Glomerular visceral epithelial cell (primary cell): ENCODE measurements at regions not wholly inside any gene's neighbourhood (a gene's known extent, or its start where the extent isn't known, plus 50 kb on each side); places are given as distances from the start of the nearest gene placed in this dataset.

Experiments
- DNase-seq: peaks from one replicate; pipeline ENCODE4 v3.0.0-alpha.2; 2016; ENCODE audit errors: extremely low spot score

- no peak for DNase-seq
These were observed 235.1 kb downstream of the UQCRFS1 start for GRCh38 chr19:28977826-28978225.

DNA sequence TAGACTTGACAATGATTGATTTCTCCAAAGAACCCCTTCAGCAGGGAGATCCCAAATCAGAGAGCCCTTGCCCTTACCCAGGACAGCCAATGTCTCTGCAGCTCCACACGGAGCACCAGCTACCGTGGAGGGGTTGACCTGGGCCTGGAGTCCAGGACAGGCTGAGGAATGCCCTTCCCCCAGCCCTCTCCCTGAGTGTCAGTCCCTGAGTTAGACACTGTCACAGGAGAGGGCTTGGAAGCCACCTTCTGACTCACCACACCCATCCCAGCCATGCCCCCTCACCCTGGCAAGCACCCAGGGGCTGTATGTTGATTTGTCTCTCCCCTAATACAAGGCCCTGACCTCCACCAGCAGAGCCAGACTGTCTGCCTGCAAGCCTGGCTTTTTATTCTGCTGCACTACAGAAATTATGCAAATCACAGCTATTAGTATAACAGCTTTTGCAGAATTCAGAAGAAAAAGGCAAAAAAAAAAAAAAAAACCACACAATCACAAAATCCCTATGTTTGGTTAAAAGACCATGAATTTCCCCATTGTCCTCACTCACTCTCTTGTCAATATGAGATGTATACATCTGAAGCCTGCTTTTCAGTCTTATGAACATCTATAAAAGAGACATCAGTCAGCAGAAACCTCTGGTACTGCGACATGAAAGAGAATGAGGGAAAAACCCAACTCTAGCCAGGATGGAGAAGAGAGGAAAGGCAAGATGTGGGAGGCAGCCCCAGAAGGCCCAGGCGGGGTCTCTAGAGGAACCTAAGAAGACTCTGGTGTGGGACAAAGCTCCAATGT is 240.7 kb downstream of the UQCRFS1 start:
- DNase-seq: no peak

GRCh38 chr19:28971513-28971912 is 241.4 kb downstream of the UQCRFS1 start:
- DNase-seq: no peak

DNA sequence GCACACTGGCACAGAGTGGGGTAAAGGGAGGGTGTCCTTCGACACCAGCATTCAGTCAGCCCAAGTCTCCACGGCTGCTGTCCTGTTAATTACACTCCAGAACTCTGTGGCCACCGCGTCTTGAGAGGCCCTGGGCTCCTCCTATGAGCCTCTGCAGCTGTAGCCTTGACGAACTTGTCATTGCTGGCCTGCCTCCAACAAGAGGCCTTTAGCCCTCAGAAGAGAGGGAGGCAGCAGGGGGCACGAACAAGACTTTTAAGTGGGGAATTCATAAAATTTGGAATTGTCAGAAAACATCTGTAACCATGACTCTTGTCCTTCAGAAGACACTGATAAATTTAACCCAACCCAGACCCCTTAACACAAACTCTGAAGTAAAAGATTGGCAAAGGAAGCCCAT is 241.9 kb downstream of the UQCRFS1 start:
- DNase-seq: no peak

- no peak for DNase-seq
These were observed 244.2 kb downstream of the UQCRFS1 start for GRCh38 chr19:28968721-28969120.

DNA sequence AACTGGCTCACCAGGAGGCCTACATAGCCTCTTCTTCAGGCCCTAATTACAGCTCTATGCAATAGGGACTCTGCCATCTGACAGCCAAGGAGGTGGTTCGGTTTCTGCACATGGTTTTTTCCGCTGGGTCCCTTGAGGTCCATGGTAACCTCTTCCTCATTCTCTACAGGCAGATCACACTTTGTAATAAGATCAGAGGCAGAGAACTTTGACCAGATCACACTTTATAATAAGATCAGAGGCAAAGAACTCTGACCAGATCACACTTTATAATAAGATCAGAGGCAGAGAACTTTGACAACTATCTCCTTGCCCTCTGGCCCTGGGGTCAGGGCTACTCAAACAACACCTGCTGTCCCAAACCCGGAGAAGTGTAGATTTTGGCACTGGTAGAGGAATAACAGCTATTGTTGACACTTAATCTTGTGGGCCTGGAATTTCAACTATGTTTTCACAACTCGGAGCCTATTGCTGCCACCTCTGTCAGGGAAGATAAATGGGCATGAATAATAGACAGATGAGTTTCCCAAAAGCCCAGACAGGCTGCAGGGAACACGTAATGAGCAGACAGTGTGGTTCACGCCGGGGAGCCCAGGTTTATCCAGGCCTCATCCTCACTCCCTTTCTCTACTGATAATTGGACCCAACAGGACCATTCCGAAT is 246.1 kb downstream of the UQCRFS1 start:
- DNase-seq: peak; percentile 75

- no peak for DNase-seq
These were observed 248.5 kb downstream of the UQCRFS1 start for GRCh38 chr19:28964500-28964899.

- peak; percentile 77 for DNase-seq
These were observed 249.3 kb downstream of the UQCRFS1 start for GRCh38 chr19:28963486-28964250.

DNA sequence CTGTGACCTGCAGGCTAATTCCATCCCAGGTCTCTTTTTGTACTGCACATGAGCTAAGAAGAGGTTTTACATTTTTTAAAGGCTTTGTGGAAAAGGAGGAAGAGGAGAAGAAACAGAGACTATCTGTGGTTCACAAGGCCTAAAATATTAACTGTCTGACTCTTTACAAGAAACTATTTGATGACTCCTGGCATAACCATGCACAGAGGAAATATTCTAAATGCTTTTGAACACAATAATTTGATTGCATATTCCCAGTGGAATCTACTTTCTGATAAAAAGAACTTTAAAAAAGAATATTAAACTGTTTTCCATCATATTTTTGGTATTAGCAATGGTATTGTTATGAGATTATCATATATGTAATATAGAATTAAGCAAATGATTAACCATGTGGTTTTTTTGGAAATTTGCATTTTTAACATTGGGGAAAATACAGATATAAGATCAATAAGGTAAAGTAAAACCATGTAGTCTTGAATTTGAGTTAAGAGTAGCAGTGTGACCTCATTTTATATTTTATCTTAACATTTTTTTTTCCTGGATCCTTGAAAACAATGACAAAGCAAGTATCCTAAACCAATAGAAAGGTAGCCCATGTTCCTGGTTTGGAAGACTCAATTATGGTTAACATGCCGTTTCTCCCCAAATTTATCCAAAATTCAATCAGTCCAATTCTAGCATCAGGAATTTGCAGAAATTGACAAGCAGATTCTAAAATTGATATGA is 251.0 kb downstream of the UQCRFS1 start:
- DNase-seq: peak; percentile 75

DNA sequence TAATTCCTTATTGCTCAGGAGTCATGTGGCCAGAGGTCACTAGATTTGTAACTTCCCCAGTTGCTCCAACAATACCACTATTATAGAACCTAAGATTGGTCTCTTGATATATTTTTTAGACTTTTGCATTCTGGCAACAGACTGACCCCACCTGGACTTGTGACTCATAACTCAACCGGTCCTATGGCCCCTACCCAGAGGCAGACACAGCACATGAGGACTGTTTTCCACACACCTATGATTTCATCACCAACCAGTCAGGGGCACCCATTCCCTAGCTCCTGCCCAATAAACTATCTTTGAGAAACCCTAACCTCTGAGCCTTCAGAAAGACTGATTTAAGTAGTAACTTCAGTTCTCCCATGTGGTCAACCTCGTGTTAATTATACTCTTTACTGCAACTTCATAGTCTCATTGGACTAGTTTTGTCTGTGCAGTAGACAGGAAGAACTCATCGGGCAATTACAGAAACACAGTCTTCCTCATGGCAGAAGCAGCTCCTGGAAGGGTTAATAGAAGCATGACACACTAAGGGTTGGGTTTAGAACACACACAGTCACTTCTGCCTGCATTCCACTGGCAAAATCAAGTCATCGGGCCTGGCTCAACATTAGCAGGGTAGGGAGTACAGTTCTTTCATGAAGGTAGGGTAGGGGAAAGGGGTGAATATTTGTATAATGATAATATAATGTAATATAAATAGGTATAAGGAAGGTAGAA is 251.8 kb downstream of the UQCRFS1 start:
- DNase-seq: peak; percentile 87

- peak; percentile 61 for DNase-seq
These were observed 252.4 kb downstream of the UQCRFS1 start for GRCh38 chr19:28960586-28960985.

- DNase-seq: peak; percentile 58
These were observed 256.0 kb downstream of the UQCRFS1 start for GRCh38 chr19:28956961-28957360.

DNA sequence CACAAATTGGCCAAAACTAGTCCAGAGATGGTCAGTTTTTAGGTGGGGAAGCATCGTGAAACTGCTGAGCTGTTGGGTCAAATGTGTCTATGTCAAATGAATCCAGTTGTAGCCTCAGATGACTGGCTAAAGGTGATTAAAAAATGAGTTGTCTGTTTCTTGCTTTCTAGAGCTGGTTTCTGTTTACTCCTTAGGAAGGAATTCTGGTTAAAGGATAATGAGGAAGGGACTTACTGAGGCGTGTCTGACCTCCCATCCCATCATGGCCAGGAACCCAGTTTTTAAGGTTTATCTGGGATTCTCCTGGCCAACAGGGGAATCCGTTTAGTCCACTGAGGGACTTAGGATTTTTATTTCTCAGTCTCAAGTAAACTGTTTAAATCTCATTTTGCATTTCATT is 256.5 kb downstream of the UQCRFS1 start:
- peak; percentile 67 for DNase-seq

DNA sequence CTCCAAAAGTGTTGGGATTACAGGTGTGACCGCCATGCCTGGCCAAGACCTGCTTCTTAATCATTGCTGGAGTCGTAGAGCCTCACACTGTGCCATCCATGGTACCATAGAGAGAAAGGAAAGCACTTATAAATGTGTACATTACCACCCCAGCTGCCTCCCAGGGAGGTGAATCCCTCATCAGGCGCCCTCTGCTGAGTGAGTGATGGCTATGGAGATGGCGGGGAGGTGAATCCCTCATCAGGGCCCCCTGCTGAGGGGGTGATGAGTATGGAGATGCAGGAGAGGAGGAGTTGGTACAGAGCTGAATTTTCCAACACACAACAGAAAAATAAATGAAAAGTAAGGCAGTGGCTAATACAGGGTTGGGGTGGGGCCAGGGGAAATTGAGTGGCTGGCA is 263.4 kb downstream of the UQCRFS1 start:
- no peak for DNase-seq

- no peak for DNase-seq
These were observed 263.9 kb downstream of the UQCRFS1 start for GRCh38 chr19:28949027-28949426.

- no peak for DNase-seq
These were observed 264.4 kb downstream of the UQCRFS1 start for GRCh38 chr19:28948566-28948965.

GRCh38 chr19:28948026-28948425 is 264.9 kb downstream of the UQCRFS1 start:
- DNase-seq: no peak

- DNase-seq: no peak
These were observed 269.3 kb downstream of the UQCRFS1 start for GRCh38 chr19:28943651-28944050.

DNA sequence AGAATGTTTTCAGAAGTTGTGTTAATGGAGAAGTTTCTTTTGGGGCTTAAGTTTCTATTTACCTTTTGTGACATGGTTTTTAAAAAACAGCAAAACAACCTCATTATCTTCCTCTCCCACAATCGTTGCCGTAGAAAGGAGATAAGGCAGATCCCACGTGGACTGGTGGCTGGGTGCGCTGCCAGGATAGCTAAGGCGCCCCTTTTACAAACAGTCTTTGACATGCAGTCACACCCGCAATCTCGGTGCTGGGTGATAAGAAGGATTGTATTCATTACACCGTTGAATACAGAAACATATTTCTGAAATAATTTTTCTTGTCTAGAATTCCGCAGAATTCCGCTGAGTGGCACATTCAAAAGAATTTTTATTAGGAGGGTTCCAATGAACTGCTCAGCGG is 271.1 kb downstream of the UQCRFS1 start:
- DNase-seq: no peak

DNA sequence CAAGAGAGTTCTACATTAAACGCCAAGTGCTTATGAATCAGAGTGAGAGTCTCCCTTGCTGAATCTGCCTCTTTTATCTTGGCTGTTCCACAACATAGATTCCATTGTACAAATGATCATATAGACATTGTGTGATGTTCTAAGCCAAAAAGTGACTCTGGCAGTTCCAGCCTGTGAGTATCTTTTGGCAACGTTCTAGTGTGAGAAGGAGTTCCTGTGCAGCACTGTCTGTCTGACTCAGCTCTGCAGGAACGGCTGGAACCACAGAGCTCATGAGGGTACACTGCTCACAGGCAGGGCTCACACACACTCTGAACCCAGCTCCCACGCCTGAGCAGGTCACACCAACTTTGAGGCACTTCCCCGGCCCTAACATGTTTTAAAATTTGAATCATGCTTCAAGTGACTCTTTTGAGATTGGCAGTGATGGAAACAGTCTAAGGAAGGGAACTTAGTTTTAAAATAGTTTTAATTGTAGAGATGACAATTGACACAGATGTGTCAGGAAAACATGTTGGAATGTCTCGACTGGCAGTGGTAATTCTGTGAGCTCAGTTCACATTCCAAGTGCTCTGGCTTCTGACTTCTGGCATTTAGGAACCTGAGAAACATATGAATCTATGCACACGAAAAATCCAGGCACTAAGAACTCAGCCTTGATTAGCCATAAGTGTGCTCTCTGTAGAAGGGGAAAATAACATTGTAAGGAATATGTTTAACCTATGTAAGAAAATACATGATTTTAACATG is 272.0 kb downstream of the UQCRFS1 start:
- peak; percentile 67 for DNase-seq

DNA sequence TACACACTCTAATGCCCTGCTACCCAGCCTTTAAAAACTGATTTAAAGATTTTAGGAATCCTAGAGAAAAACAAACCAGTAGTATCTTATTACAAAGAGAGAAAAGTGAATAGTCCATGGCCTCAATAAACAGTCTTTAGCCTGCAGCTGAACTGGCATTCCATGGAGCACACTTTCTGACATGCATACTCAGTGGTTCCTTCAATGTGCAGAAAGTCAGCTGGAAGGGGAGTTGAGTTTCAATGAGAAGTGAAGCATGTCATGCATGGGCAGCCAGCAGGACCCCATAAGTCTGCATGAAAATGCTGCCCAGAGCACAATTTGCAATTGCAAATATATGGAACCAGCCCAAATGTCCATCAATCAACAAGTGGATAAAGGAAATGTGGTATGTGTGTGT is 273.7 kb downstream of the UQCRFS1 start:
- no peak for DNase-seq
